T-cell (primary cell): ENCODE measurements at regions not wholly inside any gene's neighbourhood (a gene's known extent, or its start where the extent isn't known, plus 50 kb on each side); places are given as distances from the start of the nearest gene placed in this dataset.
A peak's percentile ranks its signal among the peaks of the same experiment; 100 is the strongest.

ENCODE experiments used
- ATAC-seq, 4 experiments: fragments of 200-7000 bp in 3 of 4; fragments of 150-1000 bp in 1 of 4; cut with Tn5 transposase; replicated peaks in 1 of 4; 1 replicate in 3 of 4; 2 replicates in 1 of 4; pipeline ENCODE4 v1.10.0; 2021; ENCODE audit warnings: moderate library complexity in 3 of 4, mild to moderate bottlenecking in 2 of 4, moderate number of reproducible peaks in 1 of 4
- CTCF ChIA-PET, 2 donors: fragments of 300-600 bp; sonication (Branson Sonifier 250); formaldehyde crosslinking; loops; one replicate each; lab custom pipeline; 2022; ENCODE audit warnings: antibody characterized with exemption in 2 of 2; lab: Charles Lee
- POLR2A ChIA-PET, 2 donors: fragments of 300-600 bp; sonication (Branson Sonifier 250); formaldehyde crosslinking; loops; one replicate each; lab custom pipeline; 2022; ENCODE audit warnings: antibody characterized with exemption in 2 of 2; lab: Charles Lee
- DNase-seq, 35 experiments: peaks; one replicate each; pipeline versions ENCODE4 v3.0.0 to v3.0.0-alpha.2; 2013 to 2023
- H3K27ac ChIP-seq: one replicate; pipeline ENCODE4 v1.5.1; 2013; ENCODE audit warnings: low read length
- H3K27me3 ChIP-seq, 2 experiments: replicated peaks in 1 of 2; 1 replicate in 1 of 2; 2 replicates in 1 of 2; pipeline versions ENCODE4 v1.6.1 to v1.7.0; 2013; ENCODE audit warnings: low read length in 1 of 2, mixed read lengths in 1 of 2; ENCODE audit not compliant: control insufficient read depth in 2 of 2, insufficient read depth in 2 of 2; ENCODE audit errors: extremely low read depth in 1 of 2
- H3K36me3 ChIP-seq, 2 donors: 1 replicate in 1 of 2; 2 replicates in 1 of 2; pipeline versions ENCODE4 v1.6.1 to v1.7.0; 2013; ENCODE audit warnings: low read length in 1 of 2; ENCODE audit not compliant: control insufficient read depth in 2 of 2, insufficient read depth in 1 of 2; ENCODE audit errors: extremely low read depth in 1 of 2
- H3K4me1 ChIP-seq, 2 experiments: 1 replicate in 1 of 2; 2 replicates in 1 of 2; pipeline versions ENCODE4 v1.6.1 to v1.7.0; 2013; ENCODE audit warnings: low read length in 2 of 2, mixed read lengths in 1 of 2; ENCODE audit not compliant: insufficient read depth in 2 of 2, control insufficient read depth in 1 of 2; ENCODE audit errors: extremely low read depth in 1 of 2
- H3K4me3 ChIP-seq, 2 donors: 1 replicate in 1 of 2; 2 replicates in 1 of 2; pipeline versions ENCODE4 v1.5.1 to v1.7.0; 2013; ENCODE audit warnings: mild to moderate bottlenecking in 2 of 2, low read length in 1 of 2, moderate library complexity in 1 of 2; ENCODE audit not compliant: control insufficient read depth in 1 of 2; ENCODE audit errors: extremely low read depth in 1 of 2
- H3K9me3 ChIP-seq: 2 replicates; pipeline ENCODE4 v1.7.0; 2013
- H3K27ac Mint-ChIP-seq, 2 donors: one replicate each; pipeline ENCODE4 v1.8.0; 2020 to 2021; ENCODE audit warnings: mild to moderate bottlenecking in 2 of 2, mixed read lengths in 2 of 2
- H3K27me3 Mint-ChIP-seq, 2 donors: one replicate each; pipeline ENCODE4 v1.8.0; 2021 to 2022; ENCODE audit warnings: mixed read lengths in 2 of 2
- H3K36me3 Mint-ChIP-seq: one replicate; pipeline ENCODE4 v1.8.0; 2021; ENCODE audit warnings: mixed read lengths
- H3K4me1 Mint-ChIP-seq, 3 donors: one replicate each; pipeline ENCODE4 v1.8.0; 2020 to 2022; ENCODE audit warnings: mixed read lengths in 3 of 3, mild to moderate bottlenecking in 1 of 3
- H3K4me3 Mint-ChIP-seq, 3 donors: one replicate each; pipeline ENCODE4 v1.8.0; 2020 to 2022; ENCODE audit warnings: mild to moderate bottlenecking in 3 of 3, mixed read lengths in 3 of 3, moderate library complexity in 3 of 3
- H3K9me3 Mint-ChIP-seq, 3 donors: one replicate each; pipeline ENCODE4 v1.8.0; 2020 to 2022; ENCODE audit warnings: mixed read lengths in 3 of 3
- WGBS: methylation state at CpG from one replicate; pipeline ENCODE4 v1.1.5; 2013; ENCODE audit warnings: missing lambda C conversion rate; ENCODE audit not compliant: insufficient coverage; 5-methylcytosine and 5-hydroxymethylcytosine counted together

GRCh38 chr15:92843326-92843725 is 56.8 kb upstream of the CHD2 start:
- POLR2A ChIA-PET, result no interaction called here
- no peaks in the 10 kb centered on the region for H3K27me3 Mint-ChIP-seq
- H3K27ac Mint-ChIP-seq, result peak overlapping the region; percentile 90 to 93
- Histone ChIP-seq H3K27ac (peak overlapping the region; percentile 54), H3K4me3 (peak overlapping the region in 1 of 2 donors; percentile 3), H3K9me3 (no peaks in the 10 kb centered on the region), H3K27me3 (no peaks in the 10 kb centered on the region), H3K4me1 (peaks cover 55 to 65% of the 10 kb centered on the region in 2 experiments), H3K36me3 (no peaks in the 10 kb centered on the region)
- ATAC-seq, result no peak
- peaks cover 62 to 79% (median 70%) of the 10 kb centered on the region in 3 donors for H3K4me1 Mint-ChIP-seq
- CTCF ChIA-PET, result no interaction called here
- H3K4me3 Mint-ChIP-seq, result peak overlapping the region in 1 of 3 donors; percentile 76
- WGBS, result 96% methylated on average over 5 of the region's 8 CpGs
- no peak for DNase-seq
- H3K9me3 Mint-ChIP-seq, result no peaks in the 10 kb centered on the region
- no peaks in the 10 kb centered on the region for H3K36me3 Mint-ChIP-seq

- peak overlapping the region; percentile 54 for H3K27ac ChIP-seq
- Mint-ChIP-seq H3K27ac (peak overlapping the region; percentile 90 to 93), H3K27me3 (no peaks in the 10 kb centered on the region), H3K4me3 (peak overlapping the region; percentile 25 to 76 (median 28)), H3K4me1 (peaks cover 61 to 80% (median 70%) of the 10 kb centered on the region in 3 donors), H3K36me3 (no peaks in the 10 kb centered on the region), H3K9me3 (no peaks in the 10 kb centered on the region)
- peak overlapping the region in 1 of 2 donors; percentile 3 for H3K4me3 ChIP-seq
- no peaks in the 10 kb centered on the region for H3K27me3 ChIP-seq
- WGBS, result 60% methylated on average over 1 of the region's 7 CpGs
- no peaks in the 10 kb centered on the region for H3K36me3 ChIP-seq
- DNase-seq (peak in 4 of 35 experiments; percentile 13 to 47 (median 20)), ATAC-seq (peak in 3 of 4 experiments; percentile 33 to 53 (median 44))
- H3K9me3 ChIP-seq, result no peaks in the 10 kb centered on the region
- ChIA-PET POLR2A (no interaction called here), CTCF (interaction anchor here (0.7 kb wide), 3 partner anchors 14 to 90 kb away, joined by 3 to 4 read pairs (median 3); no protein-coding TSS in a partner anchor)
- peaks cover 57 to 67% of the 10 kb centered on the region in 2 experiments for H3K4me1 ChIP-seq
Measured at GRCh38 chr15:92843814-92844213, 56.3 kb upstream of the CHD2 start.

- Histone ChIP-seq H3K9me3 (no peaks in the 10 kb centered on the region), H3K4me1 (peaks cover 56 to 67% of the 10 kb centered on the region in 2 experiments), H3K4me3 (peak overlapping the region; percentile 15 to 16), H3K36me3 (no peaks in the 10 kb centered on the region), H3K27me3 (no peaks in the 10 kb centered on the region), H3K27ac (peak overlapping the region; percentile 71)
- DNase-seq (peak in 2 of 35 experiments; percentile 5 to 77), ATAC-seq (peak; percentile 46 to 58 (median 54))
- no peaks in the 10 kb centered on the region for H3K9me3 Mint-ChIP-seq
- H3K27me3 Mint-ChIP-seq, result no peaks in the 10 kb centered on the region
- H3K4me1 Mint-ChIP-seq, result peaks cover 56 to 80% (median 74%) of the 10 kb centered on the region in 3 donors
- H3K27ac Mint-ChIP-seq, result peak overlapping the region; percentile 100
- no peaks in the 10 kb centered on the region for H3K36me3 Mint-ChIP-seq
- CTCF ChIA-PET, result interaction anchor here in 1 of 2 donors (0.7 kb wide), 1 partner anchor 45 kb away, joined by 3 read pairs; no protein-coding TSS in a partner anchor
- POLR2A ChIA-PET, result interaction anchor here in 1 of 2 donors (0.6 to 1.3 kb wide), 4 partner anchors 13 to 51 kb away, joined by 3 to 7 read pairs (median 4); no protein-coding TSS in a partner anchor
- H3K4me3 Mint-ChIP-seq, result peak overlapping the region; percentile 70 to 79 (median 76)
Measured at GRCh38 chr15:92845126-92845508, 55.0 kb upstream of the CHD2 start.

- CTCF ChIA-PET, result no interaction called here
- H3K4me3 ChIP-seq, result no peak overlapping the region
- H3K27me3 ChIP-seq, result no peaks in the 10 kb centered on the region
- ATAC-seq (no peak), DNase-seq (no peak)
- POLR2A ChIA-PET, result interaction anchor here (0.6 kb wide), 2 partner anchors 10 to 34 kb away, joined by 3 to 4 read pairs; no protein-coding TSS in a partner anchor
- Mint-ChIP-seq H3K4me3 (no peak overlapping the region), H3K9me3 (no peaks in the 10 kb centered on the region), H3K27ac (peak overlapping the region; percentile 100), H3K4me1 (peaks cover 54 to 78% (median 74%) of the 10 kb centered on the region in 3 donors), H3K36me3 (no peaks in the 10 kb centered on the region), H3K27me3 (no peaks in the 10 kb centered on the region)
- no CpG with 5 or more reads among the region's 1 CpG for WGBS
- H3K27ac ChIP-seq, result peak overlapping the region; percentile 44
- H3K4me1 ChIP-seq, result peaks cover 51 to 61% of the 10 kb centered on the region in 2 experiments
- no peaks in the 10 kb centered on the region for H3K36me3 ChIP-seq
- H3K9me3 ChIP-seq, result no peaks in the 10 kb centered on the region
Measured at GRCh38 chr15:92846741-92847140, 53.4 kb upstream of the CHD2 start.

- H3K4me1 Mint-ChIP-seq, result peaks cover 47 to 73% (median 68%) of the 10 kb centered on the region in 3 donors
- H3K4me3 Mint-ChIP-seq, result no peak overlapping the region
- no peaks in the 10 kb centered on the region for H3K36me3 Mint-ChIP-seq
- Histone ChIP-seq H3K9me3 (no peaks in the 10 kb centered on the region), H3K36me3 (no peaks in the 10 kb centered on the region), H3K4me1 (peaks cover 49 to 57% of the 10 kb centered on the region in 2 experiments), H3K27me3 (no peaks in the 10 kb centered on the region), H3K4me3 (no peak overlapping the region), H3K27ac (no peak overlapping the region)
- peak overlapping the region; percentile 100 for H3K27ac Mint-ChIP-seq
- H3K9me3 Mint-ChIP-seq, result no peaks in the 10 kb centered on the region
- no peak for ATAC-seq
- CTCF ChIA-PET, result interaction anchor here in 1 of 2 donors (1.4 to 1.5 kb wide), 3 partner anchors 37 to 60 kb away, joined by 3 to 4 read pairs (median 3); no protein-coding TSS in a partner anchor
- DNase-seq, result no peak
- H3K27me3 Mint-ChIP-seq, result no peaks in the 10 kb centered on the region
- WGBS, result 85% methylated on average over 5 of the region's 5 CpGs
- POLR2A ChIA-PET, result interaction anchor here (1.5 to 2.4 kb wide), 2 partner anchors 34 kb away, joined by 6 to 13 read pairs; no protein-coding TSS in a partner anchor
Measured at GRCh38 chr15:92847841-92848240, 52.3 kb upstream of the CHD2 start.

GRCh38 chr15:92848464-92848851 is 51.7 kb upstream of the CHD2 start:
- Histone ChIP-seq H3K36me3 (no peaks in the 10 kb centered on the region), H3K4me1 (peaks cover 48 to 52% of the 10 kb centered on the region in 2 experiments), H3K27me3 (no peaks in the 10 kb centered on the region), H3K4me3 (no peak overlapping the region), H3K27ac (peak overlapping the region; percentile 74), H3K9me3 (no peaks in the 10 kb centered on the region)
- Mint-ChIP-seq H3K27ac (peak overlapping the region; percentile 100), H3K4me1 (peaks cover 48 to 73% (median 68%) of the 10 kb centered on the region in 3 donors), H3K9me3 (no peaks in the 10 kb centered on the region), H3K4me3 (peak overlapping the region in 1 of 3 donors; percentile 58), H3K36me3 (no peaks in the 10 kb centered on the region), H3K27me3 (no peaks in the 10 kb centered on the region)
- ATAC-seq (no peak), DNase-seq (no peak)
- WGBS, result 100% methylated on average over 2 of the region's 7 CpGs
- ChIA-PET CTCF (interaction anchor here (0.6 to 1.5 kb wide), 5 partner anchors 9 to 60 kb away, joined by 3 to 4 read pairs (median 3); no protein-coding TSS in a partner anchor), POLR2A (interaction anchor here (0.5 to 2.4 kb wide), 4 partner anchors 25 to 34 kb away, joined by 4 to 13 read pairs (median 6); no protein-coding TSS in a partner anchor)
